BE2C (cell line): ENCODE measurements at regions not wholly inside any gene's neighbourhood (a gene's known extent, or its start where the extent isn't known, plus 50 kb on each side); places are given as distances from the start of the nearest gene placed in this dataset.

Source experiments
- DNase-seq: peaks from one replicate; pipeline ENCODE4 v3.0.0-alpha.2; 2020
- H3K27me3 ChIP-seq: fragments of 250-450 bp; sonication (Bioruptor Pico); 2 replicates; pipeline ENCODE4 v1.5.1; 2020; ENCODE audit warnings: mild to moderate bottlenecking
- H3K36me3 ChIP-seq: fragments of 250-450 bp; sonication (Bioruptor Pico); 2 replicates; pipeline ENCODE4 v1.5.1; 2020; ENCODE audit warnings: mild to moderate bottlenecking
- H3K4me1 ChIP-seq: fragments of 250-450 bp; sonication (Bioruptor Pico); 2 replicates; pipeline ENCODE4 v1.5.1; 2020
- H3K4me3 ChIP-seq: 2 replicates; pipeline ENCODE4 v1.5.1; 2011; ENCODE audit warnings: low read depth, low read length
- H3K9me3 ChIP-seq: fragments of 250-450 bp; sonication (Bioruptor Pico); 2 replicates; pipeline ENCODE4 v1.5.1; 2020
- TF ChIP-seq, protein P1 (sequence below): IDR thresholded peaks from 2 replicates; pipeline ENCODE4 v1.5.1; 2012; ENCODE audit warnings: mild to moderate bottlenecking, low read depth, low read length

DNA sequence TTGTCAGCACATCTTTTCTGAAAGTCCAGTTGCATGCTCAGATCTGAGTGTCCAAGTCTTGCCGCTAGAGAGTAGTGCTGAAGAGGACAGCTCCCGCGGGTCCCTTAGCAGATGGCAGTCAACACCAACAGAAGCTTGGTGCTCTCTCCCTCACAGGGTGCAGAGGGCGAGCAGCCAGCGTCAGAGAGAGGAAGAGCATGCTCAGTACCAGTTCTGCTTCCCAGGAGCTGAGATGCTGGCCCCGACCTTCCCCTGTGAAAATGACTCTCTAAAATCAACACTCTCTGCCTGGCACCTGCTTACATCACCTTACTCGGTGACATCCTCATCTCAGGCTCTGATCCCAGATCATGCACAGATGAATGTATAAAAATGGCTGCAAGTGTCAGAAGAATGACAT lies 86.0 kb upstream of the TWIST2 start:
- Histone ChIP-seq H3K9me3 (no peaks in the 10 kb centered on the region), H3K4me1 (no peaks in the 10 kb centered on the region), H3K4me3 (no peak overlapping the region), H3K27me3 (no peaks in the 10 kb centered on the region; the same call in 1 of the 2 replicates), H3K36me3 (no peaks in the 10 kb centered on the region)
- TF ChIP-seq, protein P1, sequence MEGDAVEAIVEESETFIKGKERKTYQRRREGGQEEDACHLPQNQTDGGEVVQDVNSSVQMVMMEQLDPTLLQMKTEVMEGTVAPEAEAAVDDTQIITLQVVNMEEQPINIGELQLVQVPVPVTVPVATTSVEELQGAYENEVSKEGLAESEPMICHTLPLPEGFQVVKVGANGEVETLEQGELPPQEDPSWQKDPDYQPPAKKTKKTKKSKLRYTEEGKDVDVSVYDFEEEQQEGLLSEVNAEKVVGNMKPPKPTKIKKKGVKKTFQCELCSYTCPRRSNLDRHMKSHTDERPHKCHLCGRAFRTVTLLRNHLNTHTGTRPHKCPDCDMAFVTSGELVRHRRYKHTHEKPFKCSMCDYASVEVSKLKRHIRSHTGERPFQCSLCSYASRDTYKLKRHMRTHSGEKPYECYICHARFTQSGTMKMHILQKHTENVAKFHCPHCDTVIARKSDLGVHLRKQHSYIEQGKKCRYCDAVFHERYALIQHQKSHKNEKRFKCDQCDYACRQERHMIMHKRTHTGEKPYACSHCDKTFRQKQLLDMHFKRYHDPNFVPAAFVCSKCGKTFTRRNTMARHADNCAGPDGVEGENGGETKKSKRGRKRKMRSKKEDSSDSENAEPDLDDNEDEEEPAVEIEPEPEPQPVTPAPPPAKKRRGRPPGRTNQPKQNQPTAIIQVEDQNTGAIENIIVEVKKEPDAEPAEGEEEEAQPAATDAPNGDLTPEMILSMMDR: no peak
- no peak for DNase-seq

DNA sequence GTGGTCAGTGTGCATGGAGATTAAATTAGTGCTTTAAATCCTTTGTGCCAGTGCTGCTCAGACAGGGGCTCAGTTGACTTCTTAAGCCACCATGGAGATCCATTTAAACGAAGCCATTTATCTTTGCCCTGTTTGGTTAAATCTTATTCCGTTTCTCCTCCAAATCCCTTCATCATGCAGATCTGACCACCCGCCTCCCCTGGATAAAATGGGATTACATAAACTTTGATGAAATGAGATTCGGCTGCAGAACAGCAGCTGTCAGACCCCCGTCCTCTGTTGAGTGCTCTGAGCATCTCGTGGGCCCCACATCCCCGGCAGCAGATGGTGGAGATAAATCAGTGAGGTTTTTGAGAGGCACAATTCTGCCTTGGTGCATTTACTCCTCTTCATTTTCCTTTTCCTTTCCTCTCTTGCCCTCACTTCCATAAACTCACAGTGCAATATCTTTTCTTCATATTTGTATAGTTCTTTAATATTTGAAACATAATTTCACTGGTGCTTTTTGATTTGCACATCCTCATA lies 84.4 kb upstream of the TWIST2 start:
- TF ChIP-seq, protein P1: no peak
- no peak overlapping the region for H3K4me3 ChIP-seq
- DNase-seq: no peak
- H3K27me3 ChIP-seq: no peaks in the 10 kb centered on the region; the same call in 1 of the 2 replicates
- H3K9me3 ChIP-seq: no peaks in the 10 kb centered on the region
- H3K4me1 ChIP-seq: no peaks in the 10 kb centered on the region
- H3K36me3 ChIP-seq: no peaks in the 10 kb centered on the region

DNA sequence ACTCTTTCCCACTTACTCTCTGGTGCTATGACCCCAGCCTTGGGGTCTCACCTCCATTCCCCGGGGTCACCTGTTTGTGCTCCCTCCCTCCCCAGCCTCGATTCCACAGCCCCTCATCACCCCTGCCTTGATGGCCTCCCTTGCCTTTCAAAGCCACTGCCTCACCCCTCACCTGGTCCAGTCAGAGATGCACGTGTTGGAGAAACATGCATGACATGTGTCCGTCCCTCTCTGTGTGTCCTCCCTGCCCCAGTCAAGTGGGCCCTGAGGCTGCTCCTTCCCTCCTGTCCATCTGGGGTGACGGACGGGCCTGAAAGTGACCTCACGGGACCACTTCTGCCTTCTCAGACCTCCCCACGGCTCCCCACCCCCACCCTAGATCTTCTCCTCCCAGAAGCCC lies 82.3 kb upstream of the TWIST2 start:
- Histone ChIP-seq H3K36me3 (no peaks in the 10 kb centered on the region), H3K4me1 (no peaks in the 10 kb centered on the region), H3K27me3 (no peaks in the 10 kb centered on the region; the same call in 1 of the 2 replicates), H3K4me3 (no peak overlapping the region), H3K9me3 (no peaks in the 10 kb centered on the region)
- TF ChIP-seq, protein P1: no peak
- DNase-seq: no peak

DNA sequence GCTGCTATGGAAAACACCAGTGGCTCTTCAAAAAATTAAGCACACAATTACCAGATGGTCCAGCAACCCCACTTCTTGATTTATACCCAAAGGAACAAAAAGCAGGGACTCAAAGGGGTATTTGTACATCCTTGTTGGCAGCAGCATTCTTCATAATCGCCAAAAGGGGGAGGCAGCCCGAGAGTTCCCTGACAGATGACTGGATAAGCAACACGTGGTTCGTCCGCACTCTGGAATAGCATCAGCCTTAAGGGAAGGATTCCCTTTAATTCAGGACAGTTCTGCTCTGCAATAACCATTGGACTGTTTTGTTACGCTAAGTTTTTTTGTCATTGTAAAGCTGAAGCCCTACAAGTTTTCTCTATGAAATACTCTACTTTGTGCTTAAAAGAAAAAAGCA lies 76.7 kb upstream of the TWIST2 start:
- no peak for DNase-seq
- no peaks in the 10 kb centered on the region; the same call in 1 of the 2 replicates for H3K9me3 ChIP-seq
- TF ChIP-seq, protein P1: peak; percentile 37
- H3K4me1 ChIP-seq: no peaks in the 10 kb centered on the region
- no peak overlapping the region for H3K4me3 ChIP-seq
- no peaks in the 10 kb centered on the region for H3K36me3 ChIP-seq
- peaks cover 5% of the 10 kb centered on the region; the same call in 1 of the 2 replicates for H3K27me3 ChIP-seq

DNA sequence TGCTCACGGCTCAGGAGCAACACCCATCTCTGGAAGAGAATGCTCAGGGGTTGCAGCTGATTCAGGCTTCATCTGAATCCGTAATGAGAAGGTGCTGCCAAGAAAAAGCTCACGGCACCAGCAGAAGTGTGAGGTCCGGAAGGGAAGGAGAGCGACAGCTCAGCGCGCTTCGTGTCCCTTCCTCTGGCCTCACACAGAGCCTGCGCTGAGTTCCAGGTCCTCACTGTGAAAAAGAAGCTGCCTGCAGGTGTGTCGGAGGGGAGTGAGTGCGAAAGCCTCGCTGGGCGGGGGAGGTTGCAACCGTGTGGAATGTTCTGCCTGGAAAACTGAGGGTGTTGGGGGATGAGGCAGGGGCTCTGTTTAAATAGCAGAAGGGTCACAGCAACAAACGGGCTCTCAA lies 76.2 kb upstream of the TWIST2 start:
- no peak for DNase-seq
- Histone ChIP-seq H3K4me1 (no peaks in the 10 kb centered on the region), H3K4me3 (no peak overlapping the region), H3K36me3 (no peaks in the 10 kb centered on the region), H3K27me3 (peaks cover 5% of the 10 kb centered on the region; the same call in 1 of the 2 replicates), H3K9me3 (no peaks in the 10 kb centered on the region; the same call in 1 of the 2 replicates)
- TF ChIP-seq, protein P1: no peak

DNA sequence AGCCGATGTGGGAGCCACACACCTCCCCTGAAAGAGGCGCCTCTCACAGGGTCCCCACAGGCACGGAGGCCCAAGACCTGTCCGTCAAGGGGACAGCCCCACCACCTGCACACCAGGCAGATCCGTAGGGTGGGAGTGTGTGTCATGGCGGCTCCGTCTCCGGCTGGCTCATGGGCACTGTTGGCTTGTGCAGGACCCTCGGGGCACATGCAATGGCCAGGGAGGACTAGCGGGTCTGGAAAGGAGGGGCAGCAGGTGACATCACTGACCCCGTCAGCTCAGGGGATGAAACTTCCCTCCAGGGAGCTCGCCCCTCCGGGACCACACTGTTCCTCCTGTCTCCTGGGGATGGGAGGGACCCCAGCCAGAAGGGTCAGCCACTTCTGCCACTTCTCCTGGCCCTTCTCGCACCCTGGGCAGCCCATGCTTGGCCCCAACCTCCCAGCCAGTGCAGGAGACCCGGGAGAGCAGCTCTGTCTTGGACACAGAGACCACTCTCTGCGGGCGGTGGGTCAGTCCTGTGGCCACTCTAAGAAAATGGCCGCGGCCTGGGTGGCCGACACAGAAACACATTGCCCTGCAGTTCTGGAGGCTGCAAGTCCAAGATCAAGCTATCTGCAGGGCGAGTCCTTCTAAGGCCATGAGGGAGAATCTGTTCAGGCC lies 75.1 kb upstream of the TWIST2 start:
- Histone ChIP-seq H3K9me3 (no peaks in the 10 kb centered on the region; the same call in 1 of the 2 replicates), H3K36me3 (no peaks in the 10 kb centered on the region), H3K27me3 (peaks cover 5% of the 10 kb centered on the region; the same call in 1 of the 2 replicates), H3K4me1 (no peaks in the 10 kb centered on the region), H3K4me3 (no peak overlapping the region)
- TF ChIP-seq, protein P1: no peak
- DNase-seq: no peak
